A549 (cell line): ENCODE measurements at regions not wholly inside any gene's neighbourhood (a gene's known extent, or its start where the extent isn't known, plus 50 kb on each side); places are given as distances from the start of the nearest gene placed in this dataset.

Experiments used
- ATAC-seq, 2 experiments: fragments of 200-7000 bp in 1 of 2; fragments of >200 bp in 1 of 2; cut with Nextera tagmentation in 1 of 2; cut with Tn5 transposase in 1 of 2; 3 replicates each; pipeline versions ENCODE4 v1.8.0 to v1.9.1; 2018 to 2020; ENCODE audit warnings: mild to moderate bottlenecking in 1 of 2, moderate library complexity in 1 of 2
- CTCF ChIA-PET: fragments of 300-600 bp; sonication (Branson Sonifier 250); formaldehyde crosslinking; extraction: SDS; loops from one replicate; lab custom pipeline; 2021; ENCODE audit warnings: antibody characterized with exemption, inconsistent platforms; lab: Yijun Ruan, JAX
- POLR2A ChIA-PET: fragments of 350-600 bp; formaldehyde crosslinking; extraction: SDS; loops from one replicate; lab custom pipeline; 2021; ENCODE audit warnings: antibody characterized with exemption, inconsistent platforms; lab: Yijun Ruan, JAX
- DNase-seq, 2 experiments: peaks; one replicate each; pipeline versions ENCODE4 v3.0.0 to v3.0.0-alpha.2; 2011 to 2016; ENCODE audit warnings: low read depth in 1 of 2, low spot score in 1 of 2
- FAIRE-seq: peaks from 2 replicates; lab custom pipeline; 2011; peaks lifted over from hg19 to GRCh38; lab: Jason Lieb, UNC
- H3K27ac ChIP-seq, 2 experiments: fragments of >200 bp; sonication (Bioruptor Twin); formaldehyde crosslinking; 3 replicates each; pipeline ENCODE4 v1.5.1; 2016 to 2017
- H3K4me1 ChIP-seq: fragments of >200 bp; sonication (Bioruptor Twin); formaldehyde crosslinking; 3 replicates; pipeline ENCODE4 v1.6.1; 2016
- H3K4me2 ChIP-seq: fragments of >200 bp; sonication (Bioruptor Twin); formaldehyde crosslinking; 3 replicates; pipeline ENCODE4 v1.6.1; 2016
- H3K4me3 ChIP-seq: fragments of >200 bp; sonication (Bioruptor Twin); formaldehyde crosslinking; 3 replicates; pipeline ENCODE4 v1.5.1; 2016
- H3K9me3 ChIP-seq: fragments of >200 bp; sonication (Bioruptor Twin); formaldehyde crosslinking; 3 replicates; pipeline ENCODE4 v1.6.1; 2016
- BHLHE40 ChIP-seq: IDR thresholded peaks from 2 replicates; pipeline ENCODE4 v1.6.1; 2012; ENCODE audit warnings: low read depth, low read length, inconsistent platforms
- CBX8 ChIP-seq: fragments of 200-600 bp; sonication (generic); IDR thresholded peaks from 2 replicates; pipeline ENCODE4 v1.6.1; 2016
- CHD2 ChIP-seq: fragments of 150-350 bp; IDR thresholded peaks from 2 replicates; pipeline ENCODE4 v1.6.1; 2014; ENCODE audit warnings: low read length; ENCODE audit not compliant: partially characterized antibody
- CHD4 ChIP-seq: fragments of 200-600 bp; sonication (generic); IDR thresholded peaks from 2 replicates; pipeline ENCODE4 v1.6.1; 2016; ENCODE audit warnings: antibody characterized with exemption, mild to moderate bottlenecking, borderline replicate concordance
- EHMT2 ChIP-seq: fragments of 200-600 bp; sonication (generic); IDR thresholded peaks from 2 replicates; pipeline ENCODE4 v1.6.1; 2016; ENCODE audit warnings: antibody characterized with exemption, low read depth, mild to moderate bottlenecking, moderate library complexity
- FOSB ChIP-seq: fragments of 250-450 bp; sonication (Bioruptor Pico); IDR thresholded peaks from 2 replicates; pipeline ENCODE4 v1.5.0; 2020; ENCODE audit warnings: mild to moderate bottlenecking, moderate library complexity
- FOSL2 ChIP-seq, 2 experiments: fragments of 450-650 bp in 1 of 2; fragments of >200 bp in 1 of 2; sonication (Bioruptor Twin) in 1 of 2; formaldehyde crosslinking; IDR thresholded peaks; 2 replicates each; pipeline versions ENCODE4 v1.5.0 to v1.6.1; 2016 to 2020; ENCODE audit warnings: mild to moderate bottlenecking in 1 of 2, moderate library complexity in 1 of 2
- FOXS1 ChIP-seq: fragments of 250-450 bp; sonication (Bioruptor Pico); IDR thresholded peaks from 2 replicates; pipeline ENCODE4 v1.5.0; 2020; ENCODE audit warnings: mild to moderate bottlenecking, moderate library complexity
- HEYL ChIP-seq: fragments of 250-450 bp; sonication (Bioruptor Pico); IDR thresholded peaks from 2 replicates; pipeline ENCODE4 v1.8.0; 2021; ENCODE audit warnings: mild to moderate bottlenecking, moderate library complexity
- JUN ChIP-seq, 2 experiments: fragments of >200 bp; sonication (Bioruptor Twin); formaldehyde crosslinking; IDR thresholded peaks; 2 replicates in 1 of 2; 3 replicates in 1 of 2; pipeline ENCODE4 v1.6.1; 2016 to 2017
- JUNB ChIP-seq: fragments of >200 bp; sonication (Bioruptor Twin); formaldehyde crosslinking; IDR thresholded peaks from 2 replicates; pipeline ENCODE4 v1.6.1; 2016
- KDM1A ChIP-seq: fragments of 200-600 bp; sonication (generic); IDR thresholded peaks from 2 replicates; pipeline ENCODE4 v1.6.1; 2016; ENCODE audit warnings: low read depth, mild to moderate bottlenecking
- KDM5A ChIP-seq: fragments of 200-600 bp; sonication (generic); IDR thresholded peaks from 2 replicates; pipeline ENCODE4 v1.6.1; 2016; ENCODE audit warnings: antibody characterized with exemption, mild to moderate bottlenecking
- MYC ChIP-seq: IDR thresholded peaks from 2 replicates; pipeline ENCODE4 v1.6.1; 2012; ENCODE audit warnings: mild to moderate bottlenecking, inconsistent platforms, low read length, improper control_type of control experiment, borderline replicate concordance
- NFE2L2 ChIP-seq: fragments of 150-350 bp; conservative IDR thresholded peaks from 2 replicates; pipeline ENCODE4 v1.6.1; 2014; ENCODE audit warnings: low read length
- NPAS2 ChIP-seq: fragments of 250-450 bp; sonication (Bioruptor Pico); IDR thresholded peaks from 2 replicates; pipeline ENCODE4 v1.8.0; 2022; ENCODE audit warnings: mild to moderate bottlenecking, moderate library complexity, borderline replicate concordance
- POLR2A ChIP-seq: IDR thresholded peaks from 2 replicates; pipeline ENCODE4 v1.6.1; 2012; ENCODE audit warnings: mild to moderate bottlenecking, low read length
- POLR2AphosphoS2 ChIP-seq: conservative IDR thresholded peaks from 2 replicates; pipeline ENCODE4 v1.6.1; 2012; ENCODE audit warnings: low read length, improper control_type of control experiment, inconsistent platforms
- RCOR1 ChIP-seq: fragments of 150-350 bp; IDR thresholded peaks from 2 replicates; pipeline ENCODE4 v1.6.1; 2014; ENCODE audit warnings: antibody characterized with exemption, low read length, low read depth
- RFX5 ChIP-seq: fragments of 450-650 bp; IDR thresholded peaks from 2 replicates; pipeline ENCODE4 v1.7.1; 2014; ENCODE audit warnings: antibody characterized with exemption, mild to moderate bottlenecking, moderate library complexity
- SMC3 ChIP-seq: fragments of >200 bp; sonication (Bioruptor Twin); formaldehyde crosslinking; IDR thresholded peaks from 3 replicates; pipeline ENCODE4 v1.6.1; 2018; ENCODE audit warnings: inconsistent platforms
- TFCP2L1 ChIP-seq: fragments of 250-450 bp; sonication (Bioruptor Pico); IDR thresholded peaks from 2 replicates; pipeline ENCODE4 v1.5.0; 2021; ENCODE audit warnings: mild to moderate bottlenecking
- ZFP36 ChIP-seq: fragments of 450-650 bp; IDR thresholded peaks from 2 replicates; pipeline ENCODE4 v1.6.1; 2014; ENCODE audit warnings: borderline replicate concordance; ENCODE audit not compliant: partially characterized antibody
- ZNF302 ChIP-seq: fragments of 250-450 bp; sonication (Bioruptor Pico); IDR thresholded peaks from 2 replicates; pipeline ENCODE4 v1.9.0; 2021; ENCODE audit warnings: inconsistent platforms, mild to moderate bottlenecking, moderate library complexity
- WGBS: methylation state at CpG from one replicate; pipeline ENCODE4 v1.1.6; 2017; ENCODE audit errors: missing lambda C conversion rate; 5-methylcytosine and 5-hydroxymethylcytosine counted together
- TF ChIP-seq, protein P1 (sequence below): fragments of 150-350 bp; IDR thresholded peaks from 2 replicates; pipeline ENCODE4 v1.6.1; 2014; ENCODE audit warnings: low read depth, mild to moderate bottlenecking, low read length
- TF ChIP-seq, protein P2 (sequence below): IDR thresholded peaks from 2 replicates; pipeline ENCODE4 v1.6.1; 2012
- TF ChIP-seq, protein P3 (sequence below): IDR thresholded peaks from 2 replicates; pipeline ENCODE4 v1.6.1; 2012; ENCODE audit warnings: low read depth, borderline replicate concordance
- TF ChIP-seq, protein P4 (sequence below): fragments of 450-650 bp; IDR thresholded peaks from 2 replicates; pipeline ENCODE4 v1.6.1; 2014; ENCODE audit warnings: antibody characterized with exemption

DNA sequence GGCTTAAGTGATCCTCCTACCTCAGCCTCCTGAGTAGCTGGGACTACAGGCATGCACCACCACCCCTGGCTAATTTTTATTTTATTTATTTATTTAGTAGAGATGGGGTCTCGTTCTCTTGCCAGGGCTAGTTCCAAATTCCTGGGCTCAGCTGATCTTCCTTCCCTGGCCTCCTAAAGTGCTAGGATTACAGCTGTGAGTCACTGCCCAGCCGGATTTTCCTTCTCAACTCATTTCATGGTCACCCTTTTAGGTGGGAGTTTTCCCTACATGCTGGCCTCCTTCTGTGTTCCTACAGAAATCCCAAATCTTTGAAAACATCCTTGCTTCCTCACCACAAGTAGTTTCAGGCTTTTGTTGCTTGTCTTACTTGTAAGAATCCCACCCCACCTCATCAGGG is 102.1 kb upstream of the SIAH1 start:
- ChIA-PET CTCF (interaction anchor here (0.5 to 1.4 kb wide), 3 partner anchors 10 to 133 kb away, joined by 3 read pairs; no protein-coding TSS in a partner anchor), POLR2A (no interaction called here)
- 36% methylated on average over 2 of the region's 2 CpGs for WGBS
- Histone ChIP-seq H3K4me3 (no peak overlapping the region), H3K27ac (no peak overlapping the region), H3K4me2 (no peak overlapping the region), H3K9me3 (no peaks in the 10 kb centered on the region), H3K4me1 (peaks cover 10% of the 10 kb centered on the region; the same call in 1 of the 3 replicates)
- DNase-seq: no peak
- TF ChIP-seq KDM5A: no peak
- no peak for TF ChIP-seq RCOR1
- no peak for TF ChIP-seq POLR2AphosphoS2
- TF ChIP-seq FOSB (CRISPR knock-in tag): no peak
- TF ChIP-seq, protein P1, sequence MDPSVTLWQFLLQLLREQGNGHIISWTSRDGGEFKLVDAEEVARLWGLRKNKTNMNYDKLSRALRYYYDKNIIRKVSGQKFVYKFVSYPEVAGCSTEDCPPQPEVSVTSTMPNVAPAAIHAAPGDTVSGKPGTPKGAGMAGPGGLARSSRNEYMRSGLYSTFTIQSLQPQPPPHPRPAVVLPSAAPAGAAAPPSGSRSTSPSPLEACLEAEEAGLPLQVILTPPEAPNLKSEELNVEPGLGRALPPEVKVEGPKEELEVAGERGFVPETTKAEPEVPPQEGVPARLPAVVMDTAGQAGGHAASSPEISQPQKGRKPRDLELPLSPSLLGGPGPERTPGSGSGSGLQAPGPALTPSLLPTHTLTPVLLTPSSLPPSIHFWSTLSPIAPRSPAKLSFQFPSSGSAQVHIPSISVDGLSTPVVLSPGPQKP: no peak
- TF ChIP-seq FOXS1 (CRISPR knock-in tag): no peak
- no peak for TF ChIP-seq MYC
- TF ChIP-seq CBX8: no peak
- TF ChIP-seq ZNF302 (CRISPR knock-in tag): no peak
- no peak for TF ChIP-seq RFX5
- no peak for TF ChIP-seq JUN (IDR thresholded peaks at IDR 0.05)
- TF ChIP-seq, protein P2, sequence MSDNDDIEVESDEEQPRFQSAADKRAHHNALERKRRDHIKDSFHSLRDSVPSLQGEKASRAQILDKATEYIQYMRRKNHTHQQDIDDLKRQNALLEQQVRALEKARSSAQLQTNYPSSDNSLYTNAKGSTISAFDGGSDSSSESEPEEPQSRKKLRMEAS: no peak
- no peak for TF ChIP-seq TFCP2L1 (CRISPR knock-in tag)
- no peak for TF ChIP-seq FOSL2 (IDR thresholded peaks at IDR 0.05)
- TF ChIP-seq FOSL2 (CRISPR knock-in tag; IDR thresholded peaks at IDR 0.05): no peak
- no peak for TF ChIP-seq JUNB
- TF ChIP-seq KDM1A: no peak
- FAIRE-seq: no peak
- no peak for ATAC-seq

DNA sequence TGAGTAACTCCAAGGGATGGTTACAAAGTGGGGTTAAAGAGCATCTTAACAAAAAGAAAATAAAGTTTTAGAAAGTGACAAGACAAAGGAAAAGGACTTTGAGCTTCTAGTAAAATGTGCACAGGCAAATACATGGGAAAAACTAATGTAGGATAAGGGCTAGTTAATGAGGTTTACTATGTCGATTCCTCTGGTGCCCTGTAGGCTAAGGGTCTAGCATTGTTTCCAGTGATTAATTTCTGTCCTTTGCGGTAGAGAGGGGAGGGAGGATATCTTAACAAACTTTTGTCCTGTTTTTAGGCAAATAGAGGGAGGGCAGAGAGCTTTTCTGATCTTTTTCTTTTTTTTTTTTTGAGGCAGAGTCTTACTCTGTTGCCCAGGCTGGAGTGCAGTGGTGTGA is 96.6 kb upstream of the SIAH1 start:
- H3K27ac ChIP-seq: peak overlapping the region in 1 of 2 experiments; percentile 2; a peak in 1 of 6 replicates
- 0 out of 6 replicates have a peak, but pooled peaks of 1 of the 2 experiments have one; percentile 45 for ATAC-seq
- 43% methylated on average over 2 of the region's 2 CpGs for WGBS
- POLR2A ChIA-PET: no interaction called here
- TF ChIP-seq, protein P3, sequence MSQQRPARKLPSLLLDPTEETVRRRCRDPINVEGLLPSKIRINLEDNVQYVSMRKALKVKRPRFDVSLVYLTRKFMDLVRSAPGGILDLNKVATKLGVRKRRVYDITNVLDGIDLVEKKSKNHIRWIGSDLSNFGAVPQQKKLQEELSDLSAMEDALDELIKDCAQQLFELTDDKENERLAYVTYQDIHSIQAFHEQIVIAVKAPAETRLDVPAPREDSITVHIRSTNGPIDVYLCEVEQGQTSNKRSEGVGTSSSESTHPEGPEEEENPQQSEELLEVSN: no peak
- TF ChIP-seq EHMT2: no peak
- TF ChIP-seq KDM1A: no peak
- no peak for TF ChIP-seq TFCP2L1 (CRISPR knock-in tag)
- TF ChIP-seq BHLHE40: no peak
- TF ChIP-seq POLR2A: no peak
- TF ChIP-seq NPAS2 (CRISPR knock-in tag): no peak
- TF ChIP-seq ZFP36: no peak
- TF ChIP-seq POLR2AphosphoS2: no peak
- no peak for TF ChIP-seq NFE2L2
- TF ChIP-seq, protein P4, sequence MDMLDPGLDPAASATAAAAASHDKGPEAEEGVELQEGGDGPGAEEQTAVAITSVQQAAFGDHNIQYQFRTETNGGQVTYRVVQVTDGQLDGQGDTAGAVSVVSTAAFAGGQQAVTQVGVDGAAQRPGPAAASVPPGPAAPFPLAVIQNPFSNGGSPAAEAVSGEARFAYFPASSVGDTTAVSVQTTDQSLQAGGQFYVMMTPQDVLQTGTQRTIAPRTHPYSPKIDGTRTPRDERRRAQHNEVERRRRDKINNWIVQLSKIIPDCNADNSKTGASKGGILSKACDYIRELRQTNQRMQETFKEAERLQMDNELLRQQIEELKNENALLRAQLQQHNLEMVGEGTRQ: no peak
- TF ChIP-seq CHD2: no peak
- no peak for TF ChIP-seq SMC3
- no peak for TF ChIP-seq HEYL
- no peak for TF ChIP-seq CHD4
- TF ChIP-seq FOXS1 (CRISPR knock-in tag): no peak
- TF ChIP-seq, all 56 proteins: peak for 0
- H3K9me3 ChIP-seq: no peaks in the 10 kb centered on the region
- CTCF ChIA-PET: interaction anchor here (0.7 to 0.9 kb wide), 2 partner anchors 128 to 129 kb away, joined by 3 read pairs; no protein-coding TSS in a partner anchor
- FAIRE-seq (no peak), DNase-seq (no peak)
- H3K4me3 ChIP-seq: no peak overlapping the region
- H3K4me2 ChIP-seq: 0 out of 3 replicates have a peak overlapping the region, but pooled peaks have one; percentile 13
- H3K4me1 ChIP-seq: peaks cover 20% of the 10 kb centered on the region; the same call in 2 of the 3 replicates
